ENCODE measurements at regions not wholly inside any gene's neighbourhood (a gene's known extent, or its start where the extent isn't known, plus 50 kb on each side); places are given as distances from the start of the nearest gene placed in this dataset.

- no peak for DNase-seq (ENCODE audit: low spot score)
Measured at GRCh38 chr4:157880761-157881160, 292.1 kb downstream of the GASK1B start.

DNA sequence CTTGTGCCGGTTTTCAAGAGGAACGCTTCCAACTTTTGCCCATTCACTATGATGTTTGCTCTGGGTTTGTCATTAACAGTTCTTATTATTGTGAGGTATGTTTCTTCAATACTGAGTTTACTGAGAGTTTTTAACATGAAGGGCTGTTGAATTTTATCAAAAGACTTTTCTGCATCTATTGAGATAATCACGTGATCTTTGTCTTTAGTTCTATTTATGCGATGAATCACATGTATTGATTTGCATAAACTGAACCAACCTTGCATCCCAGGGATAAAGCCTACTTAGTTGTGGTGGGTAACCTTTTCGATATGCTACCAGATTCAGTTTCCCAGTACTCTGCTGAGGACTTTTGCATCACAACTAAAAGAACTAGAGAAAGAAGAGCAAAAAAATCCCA, 318.0 kb downstream of the GASK1B start:
- no peak for DNase-seq (ENCODE audit: low spot score)

- no peak for DNase-seq (ENCODE audit: low spot score)
Measured at GRCh38 chr4:157840648-157841047, 332.2 kb downstream of the GASK1B start.

DNA sequence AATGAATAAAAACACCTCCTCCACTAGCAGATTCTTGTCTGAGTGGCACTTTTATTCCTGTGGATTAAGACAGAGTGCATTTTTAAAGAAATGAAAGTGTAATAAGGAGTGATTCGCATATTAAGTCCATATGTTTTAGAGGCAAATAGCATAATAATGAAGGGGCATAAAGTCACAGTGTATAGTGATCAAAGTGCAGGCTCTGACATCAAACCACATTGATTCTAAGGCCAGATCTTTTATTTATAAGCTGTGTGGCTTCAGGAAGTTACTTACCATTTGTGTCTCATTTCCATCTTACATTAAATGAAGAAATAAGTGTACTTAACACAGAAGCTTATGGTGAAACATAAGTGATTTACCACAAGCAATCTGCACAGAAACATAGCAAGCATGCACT, 332.8 kb downstream of the GASK1B start:
- DNase-seq (ENCODE audit: low spot score), result no peak

DNA sequence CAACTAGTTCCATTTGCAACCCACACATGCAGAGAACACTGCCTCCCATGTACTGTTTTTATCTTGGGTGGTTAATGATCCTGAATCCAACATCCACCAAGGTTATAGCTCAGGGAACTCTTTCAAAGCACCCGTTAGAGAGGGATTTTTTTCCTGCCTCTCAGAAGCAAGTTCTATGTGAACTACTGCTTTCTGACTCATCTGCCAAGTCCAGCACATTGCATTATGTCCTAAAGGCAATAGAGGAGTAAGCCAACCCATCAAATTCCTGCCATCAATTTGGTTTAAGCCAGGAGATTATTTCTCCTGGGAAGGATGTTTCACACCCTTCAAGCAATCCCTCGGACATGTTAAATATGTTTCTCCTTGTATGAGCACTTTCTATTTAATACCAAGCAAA, 334.5 kb downstream of the GASK1B start:
- no peak for DNase-seq (ENCODE audit: low spot score)

DNA sequence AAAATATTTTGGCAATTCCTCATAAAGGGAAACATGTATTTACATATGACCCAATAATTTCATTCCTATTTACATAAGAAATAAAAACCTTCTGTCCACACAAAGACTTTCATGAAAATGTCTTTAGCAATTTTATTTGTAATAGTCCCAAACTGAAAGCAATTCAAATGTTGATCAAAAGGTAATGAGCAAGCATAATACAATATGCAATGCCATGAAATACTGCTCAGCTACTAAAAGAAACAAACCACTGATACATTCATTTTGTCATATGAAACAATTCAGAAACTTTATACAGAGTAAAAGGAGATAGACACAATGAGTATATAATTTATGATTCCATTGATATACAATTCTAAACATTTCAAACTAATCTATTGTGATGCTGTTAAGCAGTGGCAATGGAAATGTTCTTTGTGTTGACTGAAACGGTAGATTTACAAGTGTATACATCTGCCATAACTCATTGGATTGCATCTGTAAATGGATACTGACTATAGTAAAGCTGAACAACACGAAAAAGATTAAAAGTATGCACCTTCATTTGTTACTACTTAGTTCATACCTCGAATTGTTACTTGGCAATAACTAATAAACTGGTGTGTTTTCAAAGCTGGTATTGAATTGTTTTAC, 335.6 kb downstream of the GASK1B start:
- DNase-seq (ENCODE audit: low spot score), result no peak

- DNase-seq (ENCODE audit: low spot score), result no peak
Measured at GRCh38 chr4:157832596-157832995, 340.2 kb downstream of the GASK1B start.

GRCh38 chr4:157824021-157824420, 348.8 kb downstream of the GASK1B start:
- DNase-seq (ENCODE audit: low spot score), result no peak

- DNase-seq (ENCODE audit: low spot score), result no peak
Measured at GRCh38 chr4:157821814-157822213, 351.0 kb downstream of the GASK1B start.

DNA sequence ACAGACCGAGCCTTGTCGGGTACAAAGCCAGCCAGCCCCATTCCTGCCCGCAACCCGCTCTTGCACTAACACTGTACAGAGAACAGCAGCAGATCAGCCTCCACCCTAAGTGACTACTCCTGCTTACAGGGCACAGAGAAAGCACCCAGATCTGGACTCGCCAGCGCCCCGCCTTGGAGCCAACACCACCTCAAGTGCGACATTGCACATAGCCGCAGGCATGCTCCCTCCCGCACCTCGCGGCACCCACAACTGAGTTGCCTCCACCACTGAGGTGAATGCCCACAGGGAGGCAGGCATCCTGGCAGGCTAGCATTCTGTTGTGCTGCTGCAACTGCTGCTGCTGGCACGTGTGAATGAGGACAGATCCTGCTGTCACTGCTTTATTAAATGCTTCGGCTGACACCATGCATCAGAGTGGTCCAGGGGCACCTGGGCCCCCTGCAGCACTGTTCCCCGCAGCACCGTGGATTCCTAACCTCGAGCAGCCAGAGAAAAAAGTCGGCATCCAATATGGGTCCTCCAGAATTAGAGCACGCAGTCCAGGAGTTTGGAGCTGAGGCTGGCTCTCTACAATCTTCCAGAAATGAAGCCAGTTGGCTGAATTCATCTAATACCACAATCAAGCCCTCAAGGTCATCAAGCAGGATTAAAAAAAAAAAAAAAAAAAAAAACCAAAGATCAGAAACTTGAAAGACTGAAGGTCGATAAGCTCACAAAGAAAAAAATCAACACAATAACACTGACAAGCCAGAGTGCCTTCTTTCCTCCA, 352.9 kb downstream of the GASK1B start:
- no peak for DNase-seq (ENCODE audit: low spot score)

DNA sequence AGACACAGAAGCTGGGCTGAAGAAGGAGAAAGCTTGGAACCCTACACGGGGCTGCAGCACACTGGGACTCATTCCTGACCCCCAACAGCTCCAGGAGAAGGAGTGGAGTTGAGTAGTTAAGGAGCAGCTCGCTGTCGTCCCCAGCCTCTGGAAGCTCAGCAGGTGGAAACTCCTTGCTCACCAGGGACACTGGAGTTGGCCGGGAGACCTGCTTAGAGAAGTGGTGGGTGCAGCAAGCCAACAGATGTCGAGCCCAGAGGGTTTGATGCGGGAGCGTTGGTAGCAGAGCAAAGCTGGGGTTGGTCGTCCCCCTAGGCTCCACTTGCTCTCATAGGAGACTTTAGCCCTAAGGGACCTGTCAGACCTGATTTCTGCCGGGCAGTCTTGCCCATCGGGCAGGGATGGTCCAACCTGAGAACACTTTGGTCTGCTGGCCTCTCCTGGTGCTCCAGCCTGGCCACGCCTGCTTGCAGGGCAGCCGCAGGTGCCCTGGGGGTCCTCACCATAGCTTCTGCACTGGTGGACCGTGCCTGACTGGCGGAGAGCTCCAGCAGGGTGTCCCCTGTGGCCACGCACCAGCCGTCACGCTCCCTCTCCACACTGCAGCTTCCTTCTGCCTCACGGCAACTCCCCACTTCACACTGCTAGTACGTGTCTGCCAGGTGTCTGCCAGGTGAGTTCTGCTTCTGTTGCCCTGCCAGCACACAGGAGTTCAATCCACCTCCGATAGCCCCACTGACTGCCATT, 353.7 kb downstream of the GASK1B start:
- no peak for DNase-seq (ENCODE audit: low spot score)

DNA sequence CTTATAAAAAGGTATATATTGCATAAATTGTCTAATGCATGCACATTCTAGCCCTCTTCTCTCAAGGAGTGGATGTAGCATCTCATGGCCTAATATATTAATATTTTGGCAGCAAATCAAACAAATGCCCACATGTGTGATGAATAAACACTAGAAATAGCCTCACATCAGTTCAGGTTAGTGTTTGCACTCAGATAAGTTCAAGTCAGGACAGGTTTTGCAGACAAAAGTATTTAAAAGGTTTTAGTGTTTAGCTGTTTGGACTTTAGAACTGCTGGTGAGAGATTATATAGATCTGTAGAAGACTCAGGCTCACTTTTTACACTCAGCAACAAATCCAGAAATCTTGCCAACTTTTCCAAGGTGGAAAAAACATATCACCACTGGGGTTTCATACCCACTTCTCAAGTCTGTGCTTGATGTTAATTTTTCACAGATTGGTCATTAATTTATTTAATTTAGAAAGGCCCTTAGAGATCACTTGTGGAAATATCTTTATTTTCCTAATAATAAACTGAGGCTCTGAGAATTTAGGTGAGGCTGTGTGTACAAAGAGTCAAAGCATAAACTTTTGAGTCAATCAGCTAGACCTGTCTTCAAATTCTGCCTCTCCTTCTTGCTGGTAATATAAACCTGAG, 362.6 kb downstream of the GASK1B start:
- no peak for DNase-seq (ENCODE audit: low spot score)

DNA sequence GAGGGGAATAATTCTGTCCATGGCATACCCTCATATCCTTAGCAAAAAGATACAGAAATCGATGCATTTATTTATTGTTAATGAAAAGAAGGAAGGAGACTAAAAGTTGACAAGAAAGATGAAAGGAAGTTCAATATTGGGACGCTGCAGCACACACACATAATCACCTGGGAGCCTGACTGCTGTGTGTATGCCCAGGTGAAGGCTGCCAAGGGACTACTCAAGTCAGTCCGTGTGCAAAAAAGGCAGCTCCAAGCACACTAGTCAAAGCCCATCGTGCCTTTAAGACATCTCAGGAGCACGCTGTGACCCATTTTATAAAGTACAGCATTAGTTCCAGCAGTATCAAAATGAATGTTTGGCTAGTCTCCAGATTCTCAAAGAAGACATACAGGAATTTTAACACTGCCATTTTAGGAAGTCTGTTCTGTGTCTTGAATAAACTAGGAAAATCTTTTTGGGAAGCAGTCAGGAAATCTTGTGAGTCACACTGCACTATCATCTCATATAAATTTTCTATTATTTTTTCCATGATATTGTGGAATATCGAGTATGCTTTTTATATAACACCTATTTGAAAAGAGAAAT, 363.9 kb downstream of the GASK1B start:
- no peak for DNase-seq (ENCODE audit: low spot score)

- DNase-seq (ENCODE audit: low spot score), result no peak
Measured at GRCh38 chr4:157806184-157806583, 366.6 kb downstream of the GASK1B start.

DNA sequence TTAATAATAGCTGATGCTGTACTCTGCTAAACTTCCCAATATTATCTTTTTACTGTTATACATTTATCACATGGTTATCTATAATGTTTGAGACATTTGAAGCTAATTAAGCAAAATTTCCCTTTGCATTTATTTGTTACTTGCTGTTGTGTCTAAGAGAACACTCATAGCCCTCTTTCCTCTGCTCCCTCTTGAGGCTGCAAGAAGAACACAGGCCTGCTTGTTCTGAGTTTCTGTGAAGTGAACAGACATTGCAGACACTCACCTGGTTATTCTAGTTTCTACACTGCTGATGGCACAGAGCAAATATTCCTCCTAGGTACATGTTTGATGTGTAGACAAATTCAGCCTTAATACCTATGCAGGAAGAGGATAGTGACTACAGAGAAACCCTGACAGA, 367.8 kb downstream of the GASK1B start:
- DNase-seq (ENCODE audit: low spot score), result no peak

GRCh38 chr4:157803845-157804521, 368.8 kb downstream of the GASK1B start:
- no peak for DNase-seq (ENCODE audit: low spot score)

DNA sequence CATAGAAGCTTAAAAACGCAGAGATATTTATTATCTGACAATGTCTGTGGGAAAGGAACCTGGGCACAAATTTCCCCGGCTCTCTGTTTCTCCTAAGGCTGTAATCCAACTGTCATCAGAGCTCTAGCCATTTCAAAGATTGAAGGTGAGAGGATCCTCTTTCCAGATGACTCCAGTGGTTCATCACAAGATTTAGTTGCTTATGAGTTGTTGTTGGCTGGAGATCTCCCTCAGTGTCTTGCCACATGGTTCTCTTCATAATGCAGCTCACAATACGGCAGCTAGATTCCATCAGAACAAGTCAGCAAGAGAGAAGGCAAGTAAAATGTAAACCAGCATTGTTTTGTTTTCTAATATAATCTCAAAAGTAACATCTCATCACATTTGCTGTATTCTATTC, 369.4 kb downstream of the GASK1B start:
- no peak for DNase-seq (ENCODE audit: low spot score)

- no peak for DNase-seq (ENCODE audit: low spot score)
Measured at GRCh38 chr4:157795495-157795894, 377.3 kb downstream of the GASK1B start.

DNA sequence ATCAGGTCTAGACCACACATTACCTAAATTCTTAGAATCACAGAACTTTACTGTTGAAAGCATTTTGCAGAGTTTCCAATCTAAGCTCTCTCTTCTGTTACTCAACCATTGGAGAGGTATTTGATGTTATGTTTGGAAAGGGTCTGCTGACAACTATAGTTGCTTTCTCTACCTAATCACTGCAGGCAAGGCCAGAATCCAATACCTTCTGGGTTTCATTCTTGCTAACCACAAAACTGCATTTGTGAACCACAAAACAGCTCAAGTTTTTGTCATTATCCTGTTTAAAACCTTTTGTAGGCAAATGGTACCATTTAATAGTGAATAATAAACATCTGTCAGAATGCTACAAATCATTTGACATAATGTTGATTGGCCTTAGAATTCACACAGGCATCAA, 380.1 kb downstream of the GASK1B start:
- no peak for DNase-seq (ENCODE audit: low spot score)

DNA sequence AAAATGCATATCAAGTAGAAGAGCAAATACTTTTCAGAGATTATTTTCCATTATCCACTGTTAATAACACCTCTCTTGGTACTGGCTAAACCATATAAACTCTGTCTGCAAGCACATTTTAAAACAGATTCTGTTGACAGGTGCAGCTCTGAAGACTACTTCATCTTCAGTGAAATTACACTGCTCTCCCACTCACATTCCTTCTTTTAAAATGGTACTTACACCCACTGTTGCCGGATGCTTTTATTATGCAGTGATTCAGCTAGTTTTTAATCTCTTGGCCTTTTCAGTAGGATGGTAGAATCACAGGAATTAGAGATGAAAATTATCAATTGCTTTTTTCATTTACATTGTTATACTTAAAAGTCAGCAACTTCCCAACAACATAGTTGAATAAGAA, 381.6 kb downstream of the GASK1B start:
- DNase-seq (ENCODE audit: low spot score), result no peak

DNA sequence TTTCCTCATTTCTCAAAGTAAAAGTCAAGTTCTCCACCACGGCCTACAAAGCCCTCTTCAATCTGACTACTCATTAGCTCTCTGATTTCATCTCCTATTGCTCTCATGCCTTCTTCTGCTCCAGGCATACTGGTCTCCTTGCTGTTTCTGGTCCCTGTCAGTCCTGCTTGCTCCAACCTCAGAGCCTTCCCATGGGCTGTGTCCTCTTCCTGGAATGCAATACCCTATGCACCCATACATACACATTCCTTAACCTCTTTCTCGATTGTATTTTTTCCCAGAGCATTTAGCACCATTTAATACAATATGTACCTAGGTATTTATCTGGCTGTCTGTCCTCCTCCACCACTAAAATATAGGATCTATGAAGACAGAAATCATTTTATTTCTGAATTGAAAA, 385.2 kb downstream of the GASK1B start:
- DNase-seq (ENCODE audit: low spot score), result no peak

GRCh38 chr4:157781361-157781760, 391.5 kb downstream of the GASK1B start:
- DNase-seq (ENCODE audit: low spot score), result no peak
